Ishikawa (cell line): ENCODE measurements at regions not wholly inside any gene's neighbourhood (a gene's known extent, or its start where the extent isn't known, plus 50 kb on each side); places are given as distances from the start of the nearest gene placed in this dataset.

ENCODE experiments used
- EGR1 ChIP-seq: IDR thresholded peaks from 2 replicates; pipeline ENCODE4 v1.6.1; 2012
- REST ChIP-seq: IDR thresholded peaks from 2 replicates; pipeline ENCODE4 v1.6.1; 2012; ENCODE audit warnings: low read depth, mild to moderate bottlenecking
- TAF1 ChIP-seq: IDR thresholded peaks from 2 replicates; pipeline ENCODE4 v1.6.1; 2012; ENCODE audit warnings: low read depth, mild to moderate bottlenecking
- YY1 ChIP-seq: IDR thresholded peaks from 2 replicates; pipeline ENCODE4 v1.6.1; 2012; ENCODE audit warnings: low read depth
- ZBTB7A ChIP-seq: IDR thresholded peaks from 2 replicates; pipeline ENCODE4 v1.6.1; 2012; ENCODE audit warnings: low read depth

DNA sequence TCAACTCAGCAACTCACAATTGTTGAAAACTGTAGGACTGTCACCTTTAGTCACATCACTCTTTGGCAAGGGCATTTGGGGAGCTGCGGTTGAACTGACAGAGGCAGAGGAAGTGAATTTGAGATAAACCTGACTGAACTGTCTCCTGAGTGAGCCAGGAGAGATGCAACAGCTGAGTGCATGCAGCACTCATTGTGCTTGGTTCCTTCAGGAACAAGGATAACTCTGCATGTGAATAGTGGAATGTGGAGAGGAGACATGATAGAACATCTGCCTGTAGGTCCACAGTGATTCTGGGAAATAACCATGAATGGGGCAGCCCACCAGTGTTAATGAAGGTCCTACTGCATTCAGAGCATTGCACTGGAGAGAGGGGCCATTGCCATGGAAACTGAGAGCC is 494.7 kb downstream of the STK39 start:
- TF ChIP-seq EGR1, result no peak
- TF ChIP-seq TAF1, result no peak
- TF ChIP-seq REST, result no peak
- no peak for TF ChIP-seq ZBTB7A
- no peak for TF ChIP-seq YY1
